ENCODE measurements at regions not wholly inside any gene's neighbourhood (a gene's known extent, or its start where the extent isn't known, plus 50 kb on each side); places are given as distances from the start of the nearest gene placed in this dataset.

GRCh38 chr17:77499699-77500435 is 359.1 kb downstream of the SEC14L1 start:
- TF ChIP-seq CTCF (IDR thresholded peaks at IDR 0.05; ENCODE audit: control extremely low read depth in 1 of 3, insufficient read depth in 1 of 3, low read depth in 1 of 3, low read length in 3 of 3) (no peak), SRF (IDR thresholded peaks at IDR 0.05; ENCODE audit: low read depth, low read length) (no peak), RXRA (IDR thresholded peaks at IDR 0.05; ENCODE audit: insufficient read depth, low read depth, low read length) (no peak), EP300 (IDR thresholded peaks at IDR 0.05; ENCODE audit: borderline replicate concordance in 1 of 2, low read depth in 2 of 2, low read length in 2 of 2) (no peak), MAX (IDR thresholded peaks at IDR 0.05) (no peak), SIN3A (conservative IDR thresholded peaks at IDR 0.05 in 1 of 2, IDR thresholded peaks at IDR 0.05 in 1 of 2; ENCODE audit: low read depth in 1 of 2, low read length in 2 of 2) (no peak), POLR2A (IDR thresholded peaks at IDR 0.05; ENCODE audit: control extremely low read depth in 1 of 2, low read depth in 2 of 2, low read length in 2 of 2) (no peak), MAFK (IDR thresholded peaks at IDR 0.05; ENCODE audit: low read depth, low read length) (no peak), GTF2F1 (IDR thresholded peaks at IDR 0.05; ENCODE audit: borderline replicate concordance, low read depth, low read length) (no peak), POLR2AphosphoS5 (IDR thresholded peaks at IDR 0.05; ENCODE audit: low read depth, low read length) (no peak), BRCA1 (IDR thresholded peaks at IDR 0.05; ENCODE audit: low read depth, low read length) (no peak), SP2 (IDR thresholded peaks at IDR 0.05; ENCODE audit: low read length) (no peak), EZH2 (IDR thresholded peaks at IDR 0.05; ENCODE audit: low read depth, low read length, severe bottlenecking) (no peak), ASH2L (IDR thresholded peaks at IDR 0.05; ENCODE audit: low read length) (no peak)
